Testis (tissue), 2 donors: ENCODE measurements at regions not wholly inside any gene's neighbourhood (a gene's known extent, or its start where the extent isn't known, plus 50 kb on each side); places are given as distances from the start of the nearest gene placed in this dataset.

Experiments
- CTCF ChIP-seq, 3 experiments: fragments of 450-650 bp in 2 of 3; fragments of 200-600 bp in 1 of 3; sonication (generic) in 1 of 3; IDR thresholded peaks; one replicate each; pipeline ENCODE4 v1.5.1; 2016 to 2019; ENCODE audit warnings: antibody characterized with exemption in 3 of 3, mild to moderate bottlenecking in 2 of 3, moderate library complexity in 1 of 3
- POLR2A ChIP-seq: fragments of 450-650 bp; IDR thresholded peaks from one replicate; pipeline ENCODE4 v1.6.1; 2017; ENCODE audit warnings: antibody characterized with exemption, mild to moderate bottlenecking, moderate library complexity

- no peak for TF ChIP-seq CTCF (IDR thresholded peaks at IDR 0.05)
- no peak for TF ChIP-seq POLR2A
Measured at GRCh38 chr2:236644502-236644911, 74.9 kb downstream of the ACKR3 start.
